Left lung (tissue), 4 donors: ENCODE measurements at regions not wholly inside any gene's neighbourhood (a gene's known extent, or its start where the extent isn't known, plus 50 kb on each side); places are given as distances from the start of the nearest gene placed in this dataset.

Experiments
- ATAC-seq: fragments of 200-7000 bp; cut with Tn5 transposase; one replicate; pipeline ENCODE4 v1.9.1; 2020; ENCODE audit warnings: moderate library complexity
- DNase-seq, 4 donors: peaks; one replicate each; pipeline ENCODE4 v3.0.0-alpha.2; 2013 to 2020
- H3K27ac ChIP-seq, 2 donors: fragments of 200-600 bp; sonication (generic) in 1 of 2; one replicate each; pipeline versions ENCODE4 v1.5.0 to v1.8.0; 2020 to 2021
- H3K27me3 ChIP-seq, 2 donors: fragments of 200-600 bp; sonication (generic) in 1 of 2; one replicate each; pipeline versions ENCODE4 v1.5.0 to v1.8.0; 2020 to 2021
- H3K36me3 ChIP-seq, 2 donors: fragments of 200-600 bp; sonication (generic) in 1 of 2; one replicate each; pipeline versions ENCODE4 v1.5.0 to v1.8.0; 2020 to 2021
- H3K4me1 ChIP-seq, 2 donors: fragments of 200-600 bp; one replicate each; pipeline ENCODE4 v1.8.0; 2021
- H3K4me3 ChIP-seq, 2 donors: fragments of 200-600 bp; sonication (generic) in 1 of 2; one replicate each; pipeline versions ENCODE4 v1.5.0 to v1.8.0; 2020 to 2021; ENCODE audit warnings: mild to moderate bottlenecking in 1 of 2
- H3K9me3 ChIP-seq, 2 donors: fragments of 200-600 bp; sonication (generic) in 1 of 2; one replicate each; pipeline versions ENCODE4 v1.5.0 to v1.8.0; 2020 to 2021
- CTCF ChIP-seq, 2 donors: fragments of 200-600 bp; sonication (generic) in 1 of 2; IDR thresholded peaks; one replicate each; pipeline versions ENCODE4 v1.5.0 to v1.8.0; 2021; ENCODE audit warnings: antibody characterized with exemption in 2 of 2
- intact Hi-C, 2 donors: fragments of 100-400 bp; cut with DNase I; formaldehyde crosslinking; loops; one replicate each; pipeline versions ENCODE4 v1.11.2 to v1.14.2; 2022
- donor health status: DM: no; HTN: yes; CAD: no.
- donor health status: DM: no; HTN: no; CAD: no.

- peaks cover 0 to 8% of the 10 kb centered on the region in 2 donors for H3K9me3 ChIP-seq
- intact Hi-C loops: no loop called here
- ATAC-seq: no peak
- no peak for TF ChIP-seq CTCF (IDR thresholded peaks at IDR 0.05)
- no peaks in the 10 kb centered on the region for H3K27me3 ChIP-seq
- no peaks in the 10 kb centered on the region for H3K4me1 ChIP-seq
- H3K4me3 ChIP-seq: no peak overlapping the region
- H3K36me3 ChIP-seq: no peaks in the 10 kb centered on the region
- no peak overlapping the region for H3K27ac ChIP-seq
- peak in 2 of 4 donors; percentile 36 to 48 for DNase-seq
Observed at GRCh38 chr7:53947732-53948131, 594.4 kb upstream of the VSTM2A start.

GRCh38 chr7:53965716-53966115 lies 576.5 kb upstream of the VSTM2A start:
- ATAC-seq (no peak), DNase-seq (no peak)
- intact Hi-C loops: no loop called here
- Histone ChIP-seq H3K4me1 (no peaks in the 10 kb centered on the region), H3K27me3 (no peaks in the 10 kb centered on the region), H3K27ac (no peak overlapping the region), H3K36me3 (no peaks in the 10 kb centered on the region), H3K4me3 (no peak overlapping the region), H3K9me3 (peaks cover 0 to 12% of the 10 kb centered on the region in 2 donors)
- no peak for TF ChIP-seq CTCF (IDR thresholded peaks at IDR 0.05)

GRCh38 chr7:53983480-53983879 lies 558.7 kb upstream of the VSTM2A start:
- no peak overlapping the region for H3K4me3 ChIP-seq
- no peak for TF ChIP-seq CTCF (IDR thresholded peaks at IDR 0.05)
- no peaks in the 10 kb centered on the region for H3K27me3 ChIP-seq
- no peak overlapping the region for H3K27ac ChIP-seq
- H3K9me3 ChIP-seq: peaks cover 0 to 18% of the 10 kb centered on the region in 2 donors
- intact Hi-C loops: no loop called here
- no peaks in the 10 kb centered on the region for H3K4me1 ChIP-seq
- ATAC-seq (no peak), DNase-seq (no peak)
- H3K36me3 ChIP-seq: no peaks in the 10 kb centered on the region

GRCh38 chr7:53984776-53985175 lies 557.4 kb upstream of the VSTM2A start:
- H3K4me3 ChIP-seq: no peak overlapping the region
- H3K9me3 ChIP-seq: peaks cover 0 to 23% of the 10 kb centered on the region in 2 donors
- no peaks in the 10 kb centered on the region for H3K36me3 ChIP-seq
- H3K27me3 ChIP-seq: no peaks in the 10 kb centered on the region
- DNase-seq: no peak
- ATAC-seq: no peak
- H3K4me1 ChIP-seq: no peaks in the 10 kb centered on the region
- H3K27ac ChIP-seq: no peak overlapping the region
- TF ChIP-seq CTCF (IDR thresholded peaks at IDR 0.05): no peak
- intact Hi-C loops: no loop called here

GRCh38 chr7:53988376-53988775 lies 553.8 kb upstream of the VSTM2A start:
- intact Hi-C loops: no loop called here
- no peak for TF ChIP-seq CTCF (IDR thresholded peaks at IDR 0.05)
- ATAC-seq: no peak
- Histone ChIP-seq H3K4me1 (no peaks in the 10 kb centered on the region), H3K9me3 (peaks cover 0 to 27% of the 10 kb centered on the region in 2 donors), H3K36me3 (no peaks in the 10 kb centered on the region), H3K27ac (no peak overlapping the region), H3K4me3 (no peak overlapping the region), H3K27me3 (no peaks in the 10 kb centered on the region)
- no peak for DNase-seq
